Colonic mucosa (tissue), 4 donors: ENCODE measurements at regions not wholly inside any gene's neighbourhood (a gene's known extent, or its start where the extent isn't known, plus 50 kb on each side); places are given as distances from the start of the nearest gene placed in this dataset.

Experiments used
- DNase-seq: peaks from one replicate; pipeline ENCODE4 v3.0.0-alpha.2; 2020
- H3K27ac ChIP-seq: fragments of 200-600 bp; one replicate; pipeline ENCODE4 v1.8.0; 2021
- H3K27me3 ChIP-seq: fragments of 200-600 bp; one replicate; pipeline ENCODE4 v1.8.0; 2021
- H3K36me3 ChIP-seq: fragments of 200-600 bp; one replicate; pipeline ENCODE4 v1.8.0; 2021
- H3K4me1 ChIP-seq: fragments of 200-600 bp; one replicate; pipeline ENCODE4 v1.8.0; 2021; ENCODE audit warnings: mild to moderate bottlenecking
- H3K4me3 ChIP-seq: fragments of 200-600 bp; one replicate; pipeline ENCODE4 v1.8.0; 2021
- H3K9ac ChIP-seq, 2 donors: one replicate each; pipeline ENCODE4 v1.7.0; 2013; ENCODE audit warnings: control low read depth in 2 of 2, low read depth in 2 of 2, low read length in 2 of 2
- H3K9me3 ChIP-seq: fragments of 200-600 bp; one replicate; pipeline ENCODE4 v1.8.0; 2021
- intact Hi-C: fragments of 100-400 bp; cut with DNase I; formaldehyde crosslinking; loops from one replicate; pipeline ENCODE4 v1.14.1; 2022
- TF ChIP-seq, protein P1 (sequence below): fragments of 200-600 bp; IDR thresholded peaks from one replicate; pipeline ENCODE4 v1.8.0; 2022; ENCODE audit warnings: antibody characterized with exemption, mild to moderate bottlenecking
- donor health status: healthy.
- donor health status: DM: no; HTN: no; CAD: no.
- donor health status: DM: no; HTN: no; CAD: no.

DNA sequence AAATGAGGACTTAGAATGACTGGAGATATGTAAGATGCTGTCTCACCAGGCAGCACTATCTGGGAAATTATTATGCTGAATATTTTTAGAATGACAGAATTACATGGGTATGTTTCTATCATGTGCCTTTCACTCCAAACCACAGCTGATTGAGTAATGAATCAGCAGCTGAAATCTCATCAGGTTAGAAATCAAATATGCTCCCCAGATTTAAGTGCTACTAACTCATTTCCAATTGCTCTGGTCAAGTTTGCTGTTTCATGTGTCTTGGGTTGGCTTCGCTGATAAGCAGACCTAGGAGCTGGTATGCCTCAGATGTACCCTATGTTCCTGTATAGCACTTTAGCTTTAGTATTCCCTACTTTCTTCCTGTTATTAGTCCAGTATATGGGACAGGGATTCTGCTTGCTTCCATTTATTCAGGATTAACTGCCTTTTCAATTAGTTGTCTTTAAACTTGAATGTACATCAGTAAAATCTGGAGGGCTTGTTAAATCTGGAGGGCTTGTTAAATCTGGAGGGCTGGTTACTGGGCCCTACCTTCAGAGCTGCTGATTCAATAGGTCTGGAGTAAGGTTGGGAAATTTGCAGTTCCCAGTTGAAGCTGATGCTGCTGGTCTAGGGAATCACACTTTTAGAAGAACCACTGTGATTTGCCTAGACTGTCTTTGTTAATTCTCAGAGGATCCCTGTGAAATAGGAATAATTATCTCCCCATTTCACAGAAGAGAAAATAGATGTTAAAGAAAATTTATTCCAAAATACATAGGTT is 172.9 kb downstream of the DKK1 start:
- no peaks in the 10 kb centered on the region for H3K36me3 ChIP-seq
- no peaks in the 10 kb centered on the region for H3K4me1 ChIP-seq
- H3K27me3 ChIP-seq, result no peaks in the 10 kb centered on the region
- intact Hi-C loops, result loop anchor here (5.0 kb wide), 1 partner anchor 180 kb away; no protein-coding TSS in a partner anchor
- H3K4me3 ChIP-seq, result no peak overlapping the region
- H3K9ac ChIP-seq, result no peak overlapping the region
- TF ChIP-seq, protein P1, sequence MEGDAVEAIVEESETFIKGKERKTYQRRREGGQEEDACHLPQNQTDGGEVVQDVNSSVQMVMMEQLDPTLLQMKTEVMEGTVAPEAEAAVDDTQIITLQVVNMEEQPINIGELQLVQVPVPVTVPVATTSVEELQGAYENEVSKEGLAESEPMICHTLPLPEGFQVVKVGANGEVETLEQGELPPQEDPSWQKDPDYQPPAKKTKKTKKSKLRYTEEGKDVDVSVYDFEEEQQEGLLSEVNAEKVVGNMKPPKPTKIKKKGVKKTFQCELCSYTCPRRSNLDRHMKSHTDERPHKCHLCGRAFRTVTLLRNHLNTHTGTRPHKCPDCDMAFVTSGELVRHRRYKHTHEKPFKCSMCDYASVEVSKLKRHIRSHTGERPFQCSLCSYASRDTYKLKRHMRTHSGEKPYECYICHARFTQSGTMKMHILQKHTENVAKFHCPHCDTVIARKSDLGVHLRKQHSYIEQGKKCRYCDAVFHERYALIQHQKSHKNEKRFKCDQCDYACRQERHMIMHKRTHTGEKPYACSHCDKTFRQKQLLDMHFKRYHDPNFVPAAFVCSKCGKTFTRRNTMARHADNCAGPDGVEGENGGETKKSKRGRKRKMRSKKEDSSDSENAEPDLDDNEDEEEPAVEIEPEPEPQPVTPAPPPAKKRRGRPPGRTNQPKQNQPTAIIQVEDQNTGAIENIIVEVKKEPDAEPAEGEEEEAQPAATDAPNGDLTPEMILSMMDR, result no peak
- DNase-seq, result no peak
- H3K27ac ChIP-seq, result no peak overlapping the region
- no peaks in the 10 kb centered on the region for H3K9me3 ChIP-seq

- Histone ChIP-seq H3K36me3 (no peaks in the 10 kb centered on the region), H3K9me3 (no peaks in the 10 kb centered on the region), H3K9ac (no peak overlapping the region), H3K4me1 (no peaks in the 10 kb centered on the region), H3K4me3 (no peak overlapping the region), H3K27ac (no peak overlapping the region), H3K27me3 (no peaks in the 10 kb centered on the region)
- intact Hi-C loops, result loop anchor here (5.0 kb wide), 1 partner anchor 182 kb away; no protein-coding TSS in a partner anchor
- TF ChIP-seq, protein P1, result peak; percentile 48
- no peak for DNase-seq
These were observed 174.8 kb downstream of the DKK1 start for GRCh38 chr10:52488606-52489485.

DNA sequence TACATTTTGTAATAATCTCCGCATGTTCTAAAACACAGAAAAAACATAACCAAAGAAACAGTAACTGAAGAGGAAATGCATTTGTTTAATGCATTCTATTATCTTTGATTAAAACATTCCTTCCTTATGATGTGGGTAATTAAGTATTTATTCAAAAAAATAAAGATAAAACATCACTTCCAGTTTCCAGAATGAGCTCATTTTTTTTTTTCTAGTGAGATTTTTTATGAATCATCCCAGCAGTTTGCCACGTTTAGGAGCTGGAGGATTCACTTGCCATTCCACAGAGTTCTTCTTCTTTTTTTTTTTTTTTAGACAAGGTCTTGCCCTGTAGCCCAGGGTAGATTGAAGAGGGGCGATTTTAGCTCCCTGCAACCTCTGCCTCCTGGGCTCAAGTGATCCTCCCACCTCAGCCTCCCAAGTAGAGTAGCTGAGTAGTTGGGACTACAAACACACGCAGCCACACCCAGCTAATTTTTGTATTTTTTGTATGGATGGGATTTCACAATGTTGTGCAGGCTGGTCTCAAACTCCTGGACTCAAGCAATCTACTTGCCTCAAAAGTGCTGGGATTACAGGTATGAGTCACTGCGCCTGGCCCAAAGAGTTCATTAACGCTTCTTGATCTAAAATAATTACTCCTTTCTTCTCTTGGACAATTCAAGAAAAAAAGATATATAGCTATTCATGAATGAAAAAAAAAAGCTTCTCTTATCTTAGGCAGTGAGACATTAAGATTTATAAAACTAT is 177.3 kb downstream of the DKK1 start:
- Histone ChIP-seq H3K27me3 (no peaks in the 10 kb centered on the region), H3K27ac (no peak overlapping the region), H3K9me3 (no peaks in the 10 kb centered on the region), H3K4me1 (no peaks in the 10 kb centered on the region), H3K4me3 (no peak overlapping the region), H3K36me3 (no peaks in the 10 kb centered on the region), H3K9ac (no peak overlapping the region)
- TF ChIP-seq, protein P1, result no peak
- intact Hi-C loops, result no loop called here
- no peak for DNase-seq

- TF ChIP-seq, protein P1, result no peak
- H3K27me3 ChIP-seq, result no peaks in the 10 kb centered on the region
- H3K27ac ChIP-seq, result no peak overlapping the region
- no peak overlapping the region for H3K4me3 ChIP-seq
- H3K36me3 ChIP-seq, result no peaks in the 10 kb centered on the region
- peak; percentile 34 for DNase-seq
- no peak overlapping the region for H3K9ac ChIP-seq
- no peaks in the 10 kb centered on the region for H3K9me3 ChIP-seq
- no peaks in the 10 kb centered on the region for H3K4me1 ChIP-seq
- intact Hi-C loops, result no loop called here
These were observed 185.2 kb downstream of the DKK1 start for GRCh38 chr10:52499281-52499680.

GRCh38 chr10:52500476-52500875 is 186.4 kb downstream of the DKK1 start:
- Histone ChIP-seq H3K36me3 (no peaks in the 10 kb centered on the region), H3K9ac (no peak overlapping the region), H3K27ac (no peak overlapping the region), H3K9me3 (no peaks in the 10 kb centered on the region), H3K4me3 (no peak overlapping the region), H3K27me3 (no peaks in the 10 kb centered on the region), H3K4me1 (no peaks in the 10 kb centered on the region)
- TF ChIP-seq, protein P1, result no peak
- intact Hi-C loops, result no loop called here
- no peak for DNase-seq
